GM19023 (cell line): ENCODE measurements at regions not wholly inside any gene's neighbourhood (a gene's known extent, or its start where the extent isn't known, plus 50 kb on each side); places are given as distances from the start of the nearest gene placed in this dataset.
"Not testable (repeated sequence)": the region's sequence is repeated elsewhere in the genome, so short reads cannot be mapped to it uniquely, and the experiment has no call there.

Experiments used
- ATAC-seq: cut with Tn5 transposase; IDR thresholded peaks from one replicate; pipeline ENCODE4 v1.9.1; 2021; ENCODE audit warnings: mild to moderate bottlenecking, moderate library complexity; ENCODE audit not compliant: unreplicated experiment

- ATAC-seq, result no peak
Observed at GRCh38 chr18:30639361-30639760, 403.2 kb downstream of the DSC3 start.

- no peak for ATAC-seq
Observed at GRCh38 chr18:30634249-30634648, 408.3 kb downstream of the DSC3 start.

DNA sequence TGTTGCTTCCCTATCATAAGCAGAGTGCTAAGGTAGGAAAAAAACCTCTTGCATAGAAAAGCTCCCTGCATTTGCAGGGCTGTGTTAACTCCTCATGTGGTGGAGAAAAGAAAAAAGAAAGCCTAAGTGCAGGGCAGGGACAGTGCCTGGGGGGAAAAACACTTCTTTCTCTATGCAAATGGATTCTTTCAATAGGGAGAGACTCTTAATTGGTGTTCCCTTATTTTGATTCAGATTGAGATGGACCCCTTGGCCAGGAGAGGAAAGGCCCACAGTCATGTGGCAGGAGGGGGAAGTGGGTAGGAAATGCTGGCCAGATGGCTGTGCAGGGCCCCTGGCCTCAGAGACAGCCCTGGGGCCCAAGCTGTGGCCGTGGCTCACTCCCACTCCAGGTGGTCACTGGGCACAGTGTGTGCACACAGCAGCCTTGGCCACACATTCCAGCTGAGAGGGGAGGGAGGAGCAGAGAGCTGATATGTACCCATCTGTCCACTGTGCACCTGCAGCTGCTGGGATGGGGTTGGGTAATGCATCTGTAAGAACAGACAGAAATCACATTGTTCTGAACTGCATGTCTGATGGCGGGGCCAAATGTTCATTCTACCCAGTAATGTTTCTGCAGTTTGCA is 410.4 kb downstream of the DSC3 start:
- no peak for ATAC-seq

DNA sequence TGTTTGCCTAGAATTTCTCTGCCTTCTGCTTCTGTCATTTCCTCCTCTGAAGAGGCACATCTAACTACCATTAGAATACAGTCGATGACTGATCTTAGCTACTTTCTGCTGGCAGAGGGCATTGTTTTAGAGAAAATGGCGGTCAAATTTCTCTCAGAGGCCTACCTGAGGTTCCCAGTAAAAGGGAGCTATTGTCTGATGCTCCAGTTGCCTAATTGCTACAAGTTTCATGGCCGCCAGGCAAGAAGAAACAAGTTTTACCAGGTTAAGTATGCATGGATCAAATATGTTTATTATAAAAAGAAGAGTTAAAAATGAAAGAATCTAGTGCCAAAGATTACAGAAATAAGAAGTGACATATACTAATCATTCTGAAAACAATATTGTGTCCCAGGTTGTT is 416.6 kb downstream of the DSC3 start:
- ATAC-seq, result no peak

DNA sequence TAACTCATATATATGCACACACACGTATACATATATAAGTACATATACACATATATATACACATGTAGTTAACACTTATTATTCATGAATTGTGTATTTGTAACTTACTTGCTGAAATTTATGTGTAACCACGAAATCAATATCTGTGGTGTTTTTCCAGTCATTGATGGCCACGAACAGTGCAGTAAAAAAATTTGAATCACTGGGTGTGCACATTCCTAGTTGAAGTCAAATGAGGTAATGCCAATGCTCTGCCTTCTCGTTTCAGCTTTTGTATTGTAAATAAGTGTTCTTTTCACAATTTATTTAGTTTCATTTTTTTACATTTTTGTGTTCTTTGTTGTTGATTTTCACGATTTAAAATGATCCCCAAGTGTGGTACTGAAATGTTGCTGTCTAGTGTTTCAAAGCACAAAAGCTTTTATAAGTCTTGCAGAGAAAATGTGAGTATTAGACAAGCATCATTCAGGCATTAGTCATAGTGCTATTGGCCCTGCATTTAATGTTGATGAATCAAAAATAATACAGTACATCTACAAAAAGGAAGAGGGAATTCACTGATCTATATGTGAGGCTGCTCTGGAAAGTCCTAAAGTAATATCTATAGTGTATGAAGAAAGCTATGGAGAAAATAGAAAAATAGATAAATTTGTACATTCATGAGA is 419.0 kb downstream of the DSC3 start:
- ATAC-seq, result no peak

- ATAC-seq, result no peak
Observed at GRCh38 chr18:30622635-30623034, 419.9 kb downstream of the DSC3 start.

- no peak for ATAC-seq
Observed at GRCh38 chr18:30622104-30622503, 420.4 kb downstream of the DSC3 start.

DNA sequence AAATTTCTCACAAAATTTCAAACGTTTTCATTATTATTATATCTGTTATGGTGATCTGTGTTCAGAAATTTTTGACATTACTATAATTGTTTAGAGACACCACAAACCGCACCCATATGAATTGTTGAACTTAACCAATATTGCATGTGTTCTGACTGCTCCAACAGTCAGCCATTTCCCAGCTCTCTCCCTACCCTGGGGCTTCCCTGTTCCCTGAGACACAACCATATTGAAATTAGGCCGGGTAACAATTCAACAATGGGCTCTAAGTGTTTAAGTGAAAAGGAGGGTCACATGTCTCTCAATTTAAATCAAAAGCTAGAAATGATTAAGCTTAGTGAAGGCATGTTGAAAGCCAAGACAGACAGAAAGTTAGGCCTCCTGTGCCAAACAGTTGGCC is 424.0 kb downstream of the DSC3 start:
- ATAC-seq, result no peak

GRCh38 chr18:30616414-30616813 is 426.1 kb downstream of the DSC3 start:
- no peak for ATAC-seq

GRCh38 chr18:30613467-30613801 is 429.1 kb downstream of the DSC3 start:
- no peak for ATAC-seq

GRCh38 chr18:30601541-30601940 is 441.0 kb downstream of the DSC3 start:
- no peak for ATAC-seq

DNA sequence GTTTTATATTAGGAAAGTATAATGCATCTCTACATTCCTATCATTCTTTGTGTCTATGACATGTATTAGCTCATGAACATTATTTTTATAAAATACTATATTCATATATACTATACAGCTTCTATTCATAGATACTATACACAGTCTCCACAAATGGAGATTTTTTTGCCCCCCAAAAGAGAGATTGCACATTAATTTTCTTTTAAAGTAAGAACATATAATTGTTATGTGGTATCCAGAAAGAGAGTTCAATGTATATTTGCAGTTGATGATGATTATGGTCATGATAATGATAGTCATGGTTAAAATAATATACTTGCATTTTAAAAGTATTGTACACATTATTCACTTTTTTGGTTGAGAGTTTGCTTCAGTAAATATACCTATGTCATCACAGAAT is 445.3 kb downstream of the DSC3 start:
- ATAC-seq, result no peak

DNA sequence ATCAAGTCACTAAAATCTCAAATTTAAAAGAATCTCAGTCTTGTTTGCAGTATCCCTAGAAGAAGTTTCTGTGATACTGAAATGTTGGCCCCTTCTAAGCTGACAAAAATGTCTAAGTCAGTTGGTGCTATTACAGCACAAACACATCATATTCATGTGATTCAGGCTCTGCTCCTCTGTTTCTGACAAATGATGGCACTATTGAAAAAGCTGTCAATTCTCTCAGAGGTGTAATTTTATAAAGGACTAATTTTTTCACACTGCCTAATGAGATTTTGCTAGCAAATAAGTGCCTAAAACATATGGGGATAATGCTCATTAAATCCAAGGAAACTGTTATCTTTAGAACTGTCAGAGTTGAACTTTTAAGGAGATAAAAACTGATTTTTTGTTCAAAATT is 445.9 kb downstream of the DSC3 start:
- ATAC-seq, result no peak

GRCh38 chr18:30595942-30596341 is 446.6 kb downstream of the DSC3 start:
- ATAC-seq, result no peak

GRCh38 chr18:30594911-30595310 is 447.6 kb downstream of the DSC3 start:
- ATAC-seq, result not testable (repeated sequence)

DNA sequence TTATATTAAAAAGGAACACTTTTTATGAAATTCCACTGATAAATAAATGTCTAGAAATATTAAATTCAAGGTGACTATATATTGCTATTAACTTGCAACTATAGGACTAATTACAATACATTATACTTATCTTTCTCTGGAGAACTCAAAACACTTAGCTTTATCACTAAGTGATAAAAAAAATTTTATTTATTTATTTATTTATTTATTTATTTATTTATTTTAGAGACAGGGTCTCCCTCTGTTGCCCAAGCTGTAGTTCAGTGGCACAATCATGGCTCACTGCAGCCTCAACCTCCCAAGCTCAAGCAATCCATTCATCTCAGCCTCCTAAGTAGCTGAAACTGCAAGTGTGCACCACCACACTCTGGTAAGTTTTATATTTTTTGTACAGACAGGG is 451.1 kb downstream of the DSC3 start:
- ATAC-seq, result no peak

GRCh38 chr18:30588673-30589164 is 453.8 kb downstream of the DSC3 start:
- ATAC-seq, result no peak

DNA sequence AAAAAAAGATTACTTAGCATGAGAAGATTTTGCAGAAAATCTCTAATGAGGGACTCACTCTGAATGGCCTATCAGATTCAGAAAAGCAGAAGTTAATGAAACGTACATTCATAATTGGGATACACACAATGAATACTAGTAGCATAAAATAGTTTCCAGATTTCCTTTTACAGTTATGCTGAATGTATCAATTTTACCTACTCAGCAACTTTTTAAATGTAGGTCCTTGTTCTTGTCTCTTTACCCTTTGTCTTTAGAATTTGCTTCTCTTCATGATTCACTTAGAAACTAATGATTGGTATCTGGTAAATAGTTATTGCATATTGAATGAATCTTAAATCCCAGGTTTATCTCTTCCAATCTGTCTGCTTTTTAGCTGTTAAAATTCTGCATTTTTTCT is 458.8 kb downstream of the DSC3 start:
- ATAC-seq, result no peak

DNA sequence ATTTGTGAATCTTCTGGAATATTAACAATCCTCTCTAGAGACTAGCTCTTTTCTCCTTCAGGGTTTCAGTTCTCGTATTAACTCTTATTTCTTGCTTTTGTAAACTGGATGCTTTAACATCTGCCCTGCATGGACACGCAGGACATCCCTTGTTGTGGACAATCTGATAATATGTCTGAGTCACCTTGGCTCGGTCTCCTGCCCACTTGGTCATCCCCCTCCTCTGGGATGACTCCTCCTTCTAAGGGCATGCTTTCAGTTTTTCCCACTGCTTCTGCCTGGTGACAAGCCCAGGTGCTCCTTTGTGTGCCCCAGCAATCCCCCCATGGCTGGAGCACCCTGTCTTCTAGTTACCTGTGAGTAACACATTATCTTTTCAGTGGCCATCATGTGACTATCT is 460.5 kb downstream of the DSC3 start:
- ATAC-seq, result no peak

DNA sequence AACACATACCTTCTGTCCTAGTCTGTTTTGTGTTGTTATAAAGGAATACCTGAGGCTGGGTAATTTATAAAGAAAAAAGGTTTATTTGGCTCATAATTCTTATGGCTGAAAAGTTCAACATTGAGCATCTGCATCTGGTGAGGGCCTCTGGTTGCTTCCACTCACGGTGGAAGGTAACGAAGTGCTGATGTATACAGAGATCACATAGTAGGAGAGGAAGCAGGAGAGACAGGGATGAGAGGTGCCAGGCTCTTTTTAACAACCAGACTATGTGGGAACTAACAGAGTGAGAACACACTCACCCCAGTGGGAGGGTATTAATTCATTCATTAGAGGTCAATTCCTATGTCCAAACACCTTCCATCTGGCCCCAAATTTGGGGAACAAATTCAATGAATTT is 463.8 kb downstream of the DSC3 start:
- ATAC-seq, result no peak

- ATAC-seq, result no peak
Observed at GRCh38 chr18:30572214-30572613, 470.3 kb downstream of the DSC3 start.

DNA sequence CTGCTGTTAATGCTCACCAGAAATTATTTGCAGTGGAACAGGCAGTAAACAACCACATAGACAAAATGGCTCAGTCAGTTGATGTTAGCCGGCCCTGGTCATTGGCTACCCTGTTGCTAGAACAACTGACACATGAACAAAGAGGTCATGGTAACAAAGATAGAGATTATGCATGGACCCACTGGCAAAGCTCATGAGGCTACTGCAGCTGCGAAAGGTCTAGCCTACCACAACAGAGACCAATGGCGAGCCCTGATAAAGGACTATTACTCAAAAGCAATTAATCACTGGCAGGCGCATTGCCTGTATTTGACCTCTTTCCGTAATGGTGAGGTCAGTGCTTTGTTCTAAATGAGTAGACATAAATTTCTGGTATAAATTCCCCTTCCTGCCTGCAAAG is 474.2 kb downstream of the DSC3 start:
- no peak for ATAC-seq

DNA sequence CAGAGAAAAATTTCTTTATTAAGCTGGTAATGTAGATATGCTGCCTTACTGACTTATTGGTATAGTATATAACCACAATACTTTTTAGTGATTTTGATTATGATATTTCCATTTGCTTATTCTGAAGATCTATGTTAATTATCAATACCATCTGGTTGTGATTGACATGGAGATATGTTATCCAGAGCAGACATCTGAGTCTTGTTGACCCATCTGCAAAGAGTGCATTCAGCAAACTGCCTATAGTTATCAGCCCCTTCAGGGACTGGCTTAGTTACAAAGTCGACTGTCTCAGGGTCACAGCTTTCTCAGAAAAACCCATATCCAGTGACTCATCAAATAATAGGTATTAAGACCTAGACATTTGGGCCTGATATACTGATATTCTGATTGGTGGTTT is 475.7 kb downstream of the DSC3 start:
- no peak for ATAC-seq
